HL-60 (cell line): ENCODE measurements at regions not wholly inside any gene's neighbourhood (a gene's known extent, or its start where the extent isn't known, plus 50 kb on each side); places are given as distances from the start of the nearest gene placed in this dataset.

Source experiments
- DNase-seq, 2 experiments: peaks; one replicate each; pipeline ENCODE4 v3.0.0-alpha.2; 2010 to 2020; ENCODE audit warnings: low read depth in 1 of 2, low spot score in 1 of 2
- H3K27ac ChIP-seq: fragments of 250-450 bp; sonication (Bioruptor Pico); replicated peaks from 2 replicates; pipeline ENCODE4 v1.5.1; 2020; ENCODE audit warnings: mild to moderate bottlenecking, moderate library complexity
- H3K27me3 ChIP-seq: fragments of 250-450 bp; sonication (Bioruptor Pico); 2 replicates; pipeline ENCODE4 v1.5.1; 2021; ENCODE audit warnings: mild to moderate bottlenecking, moderate library complexity; ENCODE audit not compliant: insufficient read depth, poor library complexity, severe bottlenecking
- H3K4me3 ChIP-seq: replicated peaks from 2 replicates; pipeline ENCODE4 v1.5.1; 2011; ENCODE audit warnings: mild to moderate bottlenecking, control low read depth, low read length; ENCODE audit not compliant: insufficient read depth
- CTCF ChIP-seq: IDR thresholded peaks from one replicate; pipeline ENCODE4 v1.5.1; 2011; ENCODE audit warnings: low read length, control low read depth, inconsistent platforms; ENCODE audit not compliant: insufficient read depth
- GABPA ChIP-seq: IDR thresholded peaks from 2 replicates; pipeline ENCODE4 v1.6.1; 2012; ENCODE audit warnings: low read depth
- POLR2AphosphoS5 ChIP-seq: IDR thresholded peaks from 2 replicates; pipeline ENCODE4 v1.6.1; 2012; ENCODE audit warnings: low read depth
- REST ChIP-seq: IDR thresholded peaks from 2 replicates; pipeline ENCODE4 v1.6.1; 2012; ENCODE audit warnings: low read depth; ENCODE audit not compliant: insufficient replicate concordance
- SPI1 ChIP-seq: IDR thresholded peaks from 2 replicates; pipeline ENCODE4 v1.6.1; 2012; ENCODE audit warnings: low read depth, mild to moderate bottlenecking, borderline replicate concordance

- no peak for TF ChIP-seq SPI1
- no peak for TF ChIP-seq CTCF
- no peak for TF ChIP-seq REST
- TF ChIP-seq GABPA: no peak
- no peak for TF ChIP-seq POLR2AphosphoS5
- H3K4me3 ChIP-seq: no peak overlapping the region
- H3K27me3 ChIP-seq: peaks cover 4% of the 10 kb centered on the region
- DNase-seq: no peak
- H3K27ac ChIP-seq: no peak overlapping the region
These were observed 220.7 kb upstream of the DIO3 start for GRCh38 chr14:101340556-101340955.

- Histone ChIP-seq H3K27ac (no peak overlapping the region), H3K4me3 (no peak overlapping the region), H3K27me3 (no peaks in the 10 kb centered on the region)
- TF ChIP-seq POLR2AphosphoS5: no peak
- TF ChIP-seq REST: no peak
- no peak for TF ChIP-seq SPI1
- no peak for TF ChIP-seq GABPA
- TF ChIP-seq CTCF: no peak
- DNase-seq: no peak
These were observed 213.2 kb upstream of the DIO3 start for GRCh38 chr14:101347893-101348777.

GRCh38 chr14:101349108-101349507 lies 212.2 kb upstream of the DIO3 start:
- H3K4me3 ChIP-seq: no peak overlapping the region
- H3K27ac ChIP-seq: no peak overlapping the region
- no peaks in the 10 kb centered on the region for H3K27me3 ChIP-seq
- no peak for DNase-seq
- no peak for TF ChIP-seq POLR2AphosphoS5
- no peak for TF ChIP-seq CTCF
- TF ChIP-seq GABPA: no peak
- TF ChIP-seq REST: no peak
- TF ChIP-seq SPI1: no peak
